ENCODE measurements at regions not wholly inside any gene's neighbourhood (a gene's known extent, or its start where the extent isn't known, plus 50 kb on each side); places are given as distances from the start of the nearest gene placed in this dataset.

DNA sequence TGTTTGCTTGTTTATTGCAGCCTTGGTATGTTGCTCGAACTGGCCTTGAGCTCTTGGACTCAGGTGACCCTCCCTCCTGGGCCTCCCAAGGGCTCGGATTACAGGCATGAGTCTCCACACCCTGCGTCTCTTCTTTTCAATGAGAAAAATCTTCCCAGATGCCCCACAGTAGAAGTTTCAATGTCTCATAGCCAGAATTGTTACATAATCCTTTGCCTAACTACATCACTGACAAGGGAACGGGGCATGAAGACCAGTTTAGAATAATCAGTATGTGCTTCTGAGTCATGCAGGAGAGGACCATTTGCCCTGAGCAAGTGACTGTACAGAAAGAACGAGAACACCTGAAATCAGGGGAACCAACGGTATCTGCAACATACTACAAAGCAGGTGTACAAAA is 61.9 kb upstream of the RBBP6 start:
- TF ChIP-seq, protein P1, sequence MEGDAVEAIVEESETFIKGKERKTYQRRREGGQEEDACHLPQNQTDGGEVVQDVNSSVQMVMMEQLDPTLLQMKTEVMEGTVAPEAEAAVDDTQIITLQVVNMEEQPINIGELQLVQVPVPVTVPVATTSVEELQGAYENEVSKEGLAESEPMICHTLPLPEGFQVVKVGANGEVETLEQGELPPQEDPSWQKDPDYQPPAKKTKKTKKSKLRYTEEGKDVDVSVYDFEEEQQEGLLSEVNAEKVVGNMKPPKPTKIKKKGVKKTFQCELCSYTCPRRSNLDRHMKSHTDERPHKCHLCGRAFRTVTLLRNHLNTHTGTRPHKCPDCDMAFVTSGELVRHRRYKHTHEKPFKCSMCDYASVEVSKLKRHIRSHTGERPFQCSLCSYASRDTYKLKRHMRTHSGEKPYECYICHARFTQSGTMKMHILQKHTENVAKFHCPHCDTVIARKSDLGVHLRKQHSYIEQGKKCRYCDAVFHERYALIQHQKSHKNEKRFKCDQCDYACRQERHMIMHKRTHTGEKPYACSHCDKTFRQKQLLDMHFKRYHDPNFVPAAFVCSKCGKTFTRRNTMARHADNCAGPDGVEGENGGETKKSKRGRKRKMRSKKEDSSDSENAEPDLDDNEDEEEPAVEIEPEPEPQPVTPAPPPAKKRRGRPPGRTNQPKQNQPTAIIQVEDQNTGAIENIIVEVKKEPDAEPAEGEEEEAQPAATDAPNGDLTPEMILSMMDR (IDR thresholded peaks at IDR 0.05; ENCODE audit: low read depth, low read length): no peak
- TF ChIP-seq MYC (IDR thresholded peaks at IDR 0.05; ENCODE audit: low read depth, low read length): no peak
- no peak for TF ChIP-seq MAX (IDR thresholded peaks at IDR 0.05; ENCODE audit: low read depth, low read length)

All from NB4 (cell line).